ENCODE measurements at regions not wholly inside any gene's neighbourhood (a gene's known extent, or its start where the extent isn't known, plus 50 kb on each side); places are given as distances from the start of the nearest gene placed in this dataset.

DNA sequence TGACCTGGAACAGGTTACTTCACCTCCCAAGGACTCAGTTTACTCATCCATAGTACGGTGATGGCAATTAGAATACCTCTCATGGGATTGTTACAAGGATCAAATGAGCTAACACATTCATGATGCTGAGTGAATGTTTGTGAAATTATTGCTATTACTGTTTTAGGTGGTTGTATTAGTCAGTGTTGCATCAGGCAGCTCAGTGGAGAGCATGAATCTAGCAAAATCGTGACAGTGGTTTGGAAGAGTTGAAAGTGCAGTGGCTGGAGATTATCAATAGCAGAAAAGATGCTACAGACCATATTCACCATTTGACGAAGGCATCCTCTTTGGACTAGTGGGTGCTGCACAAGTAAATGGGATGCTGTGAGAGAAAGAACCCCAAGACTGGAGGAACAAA is 50.4 kb upstream of the CTNNBL1 start:
- H3K4me3 ChIP-seq, result no peak overlapping the region
- in situ Hi-C loops (cut with MboI; ENCODE audit: low sequenced_read_pairs in 4 of 4) (no loop called here), intact Hi-C loops (cut with DNase I; ENCODE audit: low total_unique reads) (no loop called here)
- no peak for TF ChIP-seq CTCF (IDR thresholded peaks at IDR 0.05 in 4 of 5, conservative IDR thresholded peaks at IDR 0.05 in 1 of 5)
- no peak for TF ChIP-seq POLR2A (IDR thresholded peaks at IDR 0.05)
- no peaks in the 10 kb centered on the region for H3K4me1 ChIP-seq
- DNase-seq (no peak), ATAC-seq (no peak)
- H3K27me3 ChIP-seq, result peaks cover under 1 to 13% (median 6%) of the 10 kb centered on the region in 3 donors
- no peaks in the 10 kb centered on the region for H3K36me3 ChIP-seq
- H3K9me3 ChIP-seq, result no peaks in the 10 kb centered on the region
- H3K27ac ChIP-seq, result no peak overlapping the region

DNA sequence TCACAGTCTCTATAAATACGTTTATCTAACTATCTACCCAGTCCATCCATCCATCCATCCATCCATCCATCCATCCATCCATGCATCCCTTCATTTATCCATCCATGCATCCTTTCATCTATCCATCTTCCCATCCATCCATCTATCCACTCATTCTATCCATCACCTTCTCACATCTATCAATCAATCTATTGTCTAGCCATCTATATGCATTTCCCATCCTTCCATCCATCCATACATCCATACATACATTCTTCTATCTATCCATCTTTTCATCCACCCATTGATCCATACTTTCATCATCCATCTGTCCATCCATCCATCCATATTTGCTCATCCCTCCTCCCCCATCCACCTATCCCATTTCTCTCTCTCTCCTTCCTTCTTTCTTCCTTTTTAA is 51.6 kb upstream of the CTNNBL1 start:
- Histone ChIP-seq H3K4me3 (no peak overlapping the region), H3K27me3 (peaks cover 6 to 15% (median 7%) of the 10 kb centered on the region in 3 donors), H3K36me3 (no peaks in the 10 kb centered on the region), H3K27ac (no peak overlapping the region), H3K9me3 (no peaks in the 10 kb centered on the region), H3K4me1 (no peaks in the 10 kb centered on the region)
- DNase-seq (no peak), ATAC-seq (no peak)
- in situ Hi-C loops (cut with MboI; ENCODE audit: low sequenced_read_pairs in 4 of 4) (no loop called here), intact Hi-C loops (cut with DNase I; ENCODE audit: low total_unique reads) (no loop called here)
- TF ChIP-seq POLR2A (IDR thresholded peaks at IDR 0.05), result no peak
- no peak for TF ChIP-seq CTCF (IDR thresholded peaks at IDR 0.05 in 4 of 5, conservative IDR thresholded peaks at IDR 0.05 in 1 of 5)

GRCh38 chr20:37640600-37641561 is 52.9 kb upstream of the CTNNBL1 start:
- TF ChIP-seq CTCF (IDR thresholded peaks at IDR 0.05 in 4 of 5, conservative IDR thresholded peaks at IDR 0.05 in 1 of 5), result no peak
- no peak for TF ChIP-seq POLR2A (IDR thresholded peaks at IDR 0.05)
- in situ Hi-C loops (cut with MboI; ENCODE audit: low sequenced_read_pairs in 4 of 4) (no loop called here), intact Hi-C loops (cut with DNase I; ENCODE audit: low total_unique reads) (no loop called here)
- Histone ChIP-seq H3K36me3 (no peaks in the 10 kb centered on the region), H3K4me1 (no peaks in the 10 kb centered on the region), H3K9me3 (no peaks in the 10 kb centered on the region), H3K4me3 (no peak overlapping the region), H3K27me3 (peaks cover 6 to 23% (median 17%) of the 10 kb centered on the region in 3 donors), H3K27ac (no peak overlapping the region)
- DNase-seq (no peak), ATAC-seq (no peak)

GRCh38 chr20:37638527-37638926 is 55.3 kb upstream of the CTNNBL1 start:
- TF ChIP-seq CTCF (IDR thresholded peaks at IDR 0.05 in 4 of 5, conservative IDR thresholded peaks at IDR 0.05 in 1 of 5), result no peak
- no peak overlapping the region for H3K4me3 ChIP-seq
- in situ Hi-C loops (cut with MboI; ENCODE audit: low sequenced_read_pairs in 4 of 4) (no loop called here), intact Hi-C loops (cut with DNase I; ENCODE audit: low total_unique reads) (no loop called here)
- no peaks in the 10 kb centered on the region for H3K36me3 ChIP-seq
- no peak for ATAC-seq
- H3K27me3 ChIP-seq, result peaks cover 17 to 35% (median 17%) of the 10 kb centered on the region in 3 donors
- H3K9me3 ChIP-seq, result peaks cover 0 to 11% (median 0%) of the 10 kb centered on the region in 3 donors
- no peak for DNase-seq
- H3K27ac ChIP-seq, result no peak overlapping the region
- no peaks in the 10 kb centered on the region for H3K4me1 ChIP-seq
